GM12872 (cell line): ENCODE measurements at regions not wholly inside any gene's neighbourhood (a gene's known extent, or its start where the extent isn't known, plus 50 kb on each side); places are given as distances from the start of the nearest gene placed in this dataset.

Experiments used
- CTCF ChIP-seq: IDR thresholded peaks from 3 replicates; pipeline ENCODE4 v1.5.1; 2011; ENCODE audit warnings: low read depth, mild to moderate bottlenecking, low read length, moderate library complexity; ENCODE audit not compliant: insufficient read depth

- no peak for TF ChIP-seq CTCF
Measured at GRCh38 chr1:5342172-5342571, 650.1 kb downstream of the NPHP4 start.

- no peak for TF ChIP-seq CTCF
Measured at GRCh38 chr1:5341471-5341870, 650.8 kb downstream of the NPHP4 start.

- TF ChIP-seq CTCF, result no peak
Measured at GRCh38 chr1:5340560-5341130, 651.6 kb downstream of the NPHP4 start.

GRCh38 chr1:5338466-5338865 lies 653.8 kb downstream of the NPHP4 start:
- no peak for TF ChIP-seq CTCF

- no peak for TF ChIP-seq CTCF
Measured at GRCh38 chr1:5333291-5333690, 658.9 kb downstream of the NPHP4 start.

GRCh38 chr1:5331101-5331500 lies 661.1 kb downstream of the NPHP4 start:
- TF ChIP-seq CTCF, result no peak

GRCh38 chr1:5329068-5329739 lies 663.0 kb downstream of the NPHP4 start:
- no peak for TF ChIP-seq CTCF
